ENCODE measurements at regions not wholly inside any gene's neighbourhood (a gene's known extent, or its start where the extent isn't known, plus 50 kb on each side); places are given as distances from the start of the nearest gene placed in this dataset.
"Not testable (repeated sequence)": the region's sequence is repeated elsewhere in the genome, so short reads cannot be mapped to it uniquely, and the experiment has no call there.

GRCh38 chr13:103883164-103883563 lies 816.9 kb upstream of the SLC10A2 start:
- Mint-ChIP-seq H3K4me1 (ENCODE audit: low read depth in 2 of 2) (no peaks in the 10 kb centered on the region), H3K36me3 (no peaks in the 10 kb centered on the region), H3K27me3 (no peaks in the 10 kb centered on the region), H3K27ac (no peak overlapping the region), H3K4me3 (no peak overlapping the region), H3K9me3 (peaks cover 11% of the 10 kb centered on the region)
- no peak for DNase-seq (ENCODE audit: low spot score)
- no peak for ATAC-seq

- not testable (repeated sequence) for H3K27me3 Mint-ChIP-seq; H3K4me3 Mint-ChIP-seq; ATAC-seq; H3K9me3 Mint-ChIP-seq; DNase-seq (ENCODE audit: low spot score); H3K27ac Mint-ChIP-seq; H3K36me3 Mint-ChIP-seq; H3K4me1 Mint-ChIP-seq (ENCODE audit: low read depth in 2 of 2)
Measured at GRCh38 chr13:103880146-103880545, 813.9 kb upstream of the SLC10A2 start.

- DNase-seq (ENCODE audit: low spot score) (no peak), ATAC-seq (no peak)
- H3K4me3 Mint-ChIP-seq = no peak overlapping the region
- H3K27me3 Mint-ChIP-seq = no peaks in the 10 kb centered on the region
- H3K36me3 Mint-ChIP-seq = no peaks in the 10 kb centered on the region
- H3K9me3 Mint-ChIP-seq = peaks cover 11% of the 10 kb centered on the region
- H3K27ac Mint-ChIP-seq = no peak overlapping the region
- H3K4me1 Mint-ChIP-seq (ENCODE audit: low read depth in 2 of 2) = no peaks in the 10 kb centered on the region
Measured at GRCh38 chr13:103878891-103879605, 812.8 kb upstream of the SLC10A2 start.

GRCh38 chr13:103876571-103876970 lies 810.4 kb upstream of the SLC10A2 start:
- no peak for ATAC-seq
- no peaks in the 10 kb centered on the region for H3K4me1 Mint-ChIP-seq (ENCODE audit: low read depth in 2 of 2)
- no peak overlapping the region for H3K27ac Mint-ChIP-seq
- no peaks in the 10 kb centered on the region for H3K27me3 Mint-ChIP-seq
- peaks cover 7% of the 10 kb centered on the region for H3K9me3 Mint-ChIP-seq
- H3K36me3 Mint-ChIP-seq = no peaks in the 10 kb centered on the region
- DNase-seq (ENCODE audit: low spot score) = no peak
- H3K4me3 Mint-ChIP-seq = no peak overlapping the region

GRCh38 chr13:103873725-103874124 lies 807.5 kb upstream of the SLC10A2 start:
- H3K27me3 Mint-ChIP-seq = no peaks in the 10 kb centered on the region

GRCh38 chr13:103866048-103866447 lies 799.8 kb upstream of the SLC10A2 start:
- H3K4me3 Mint-ChIP-seq = no peak overlapping the region
- H3K36me3 Mint-ChIP-seq = no peaks in the 10 kb centered on the region
- no peaks in the 10 kb centered on the region for H3K27me3 Mint-ChIP-seq
- no peak overlapping the region for H3K27ac Mint-ChIP-seq
- peaks cover 7% of the 10 kb centered on the region for H3K9me3 Mint-ChIP-seq
- DNase-seq (ENCODE audit: low spot score) (no peak), ATAC-seq (no peak)
- no peaks in the 10 kb centered on the region for H3K4me1 Mint-ChIP-seq (ENCODE audit: low read depth in 2 of 2)

More at GRCh38 chr13:103873725-103874124, 807.5 kb upstream of the SLC10A2 start:
- peaks cover 3% of the 10 kb centered on the region for H3K9me3 Mint-ChIP-seq
- DNase-seq (ENCODE audit: low spot score) (no peak), ATAC-seq (no peak)
- H3K4me1 Mint-ChIP-seq (ENCODE audit: low read depth in 2 of 2) = no peaks in the 10 kb centered on the region
- H3K36me3 Mint-ChIP-seq = no peaks in the 10 kb centered on the region
- no peak overlapping the region for H3K4me3 Mint-ChIP-seq
- H3K27ac Mint-ChIP-seq = no peak overlapping the region

GRCh38 chr13:103862525-103862924 lies 796.3 kb upstream of the SLC10A2 start:
- no peak for DNase-seq (ENCODE audit: low spot score)
- Mint-ChIP-seq H3K4me3 (no peak overlapping the region), H3K27me3 (no peaks in the 10 kb centered on the region), H3K36me3 (no peaks in the 10 kb centered on the region), H3K27ac (no peak overlapping the region), H3K9me3 (peaks cover 7% of the 10 kb centered on the region), H3K4me1 (ENCODE audit: low read depth in 2 of 2) (no peaks in the 10 kb centered on the region)
- no peak for ATAC-seq

GRCh38 chr13:103859952-103860351 lies 793.7 kb upstream of the SLC10A2 start:
- Mint-ChIP-seq H3K4me3 (no peak overlapping the region), H3K27ac (no peak overlapping the region), H3K9me3 (peaks cover 8% of the 10 kb centered on the region), H3K36me3 (no peaks in the 10 kb centered on the region), H3K4me1 (ENCODE audit: low read depth in 2 of 2) (no peaks in the 10 kb centered on the region), H3K27me3 (no peaks in the 10 kb centered on the region)
- ATAC-seq (no peak), DNase-seq (ENCODE audit: low spot score) (no peak)

- ATAC-seq = no peak
- Mint-ChIP-seq H3K9me3 (peaks cover 16% of the 10 kb centered on the region), H3K4me3 (no peak overlapping the region), H3K4me1 (ENCODE audit: low read depth in 2 of 2) (no peaks in the 10 kb centered on the region), H3K27ac (no peak overlapping the region), H3K36me3 (peaks cover 4% of the 10 kb centered on the region), H3K27me3 (no peaks in the 10 kb centered on the region)
- no peak for DNase-seq (ENCODE audit: low spot score)
Measured at GRCh38 chr13:103852036-103852435, 785.8 kb upstream of the SLC10A2 start.

- ATAC-seq (no peak), DNase-seq (ENCODE audit: low spot score) (no peak)
- no peak overlapping the region for H3K27ac Mint-ChIP-seq
- H3K36me3 Mint-ChIP-seq = no peaks in the 10 kb centered on the region
- peaks cover 3% of the 10 kb centered on the region for H3K9me3 Mint-ChIP-seq
- no peaks in the 10 kb centered on the region for H3K4me1 Mint-ChIP-seq (ENCODE audit: low read depth in 2 of 2)
- no peak overlapping the region for H3K4me3 Mint-ChIP-seq
- H3K27me3 Mint-ChIP-seq = no peaks in the 10 kb centered on the region
Measured at GRCh38 chr13:103844471-103844870, 778.3 kb upstream of the SLC10A2 start.

GRCh38 chr13:103839460-103839859 lies 773.2 kb upstream of the SLC10A2 start:
- ATAC-seq (no peak), DNase-seq (ENCODE audit: low spot score) (no peak)
- Mint-ChIP-seq H3K36me3 (no peaks in the 10 kb centered on the region), H3K9me3 (peaks cover 2% of the 10 kb centered on the region), H3K27me3 (no peaks in the 10 kb centered on the region), H3K4me1 (ENCODE audit: low read depth in 2 of 2) (no peaks in the 10 kb centered on the region), H3K27ac (no peak overlapping the region), H3K4me3 (no peak overlapping the region)

GRCh38 chr13:103835052-103835451 lies 768.8 kb upstream of the SLC10A2 start:
- no peak for ATAC-seq

GRCh38 chr13:103833294-103833852 lies 767.2 kb upstream of the SLC10A2 start:
- peaks cover 5% of the 10 kb centered on the region for H3K36me3 Mint-ChIP-seq
- DNase-seq (ENCODE audit: low spot score) (no peak), ATAC-seq (no peak)
- H3K9me3 Mint-ChIP-seq = peaks cover 18% of the 10 kb centered on the region
- no peak overlapping the region for H3K4me3 Mint-ChIP-seq
- H3K27ac Mint-ChIP-seq = no peak overlapping the region
- no peaks in the 10 kb centered on the region for H3K27me3 Mint-ChIP-seq
- H3K4me1 Mint-ChIP-seq (ENCODE audit: low read depth in 2 of 2) = no peaks in the 10 kb centered on the region

More at GRCh38 chr13:103835052-103835451, 768.8 kb upstream of the SLC10A2 start:
- Mint-ChIP-seq H3K27ac (no peak overlapping the region), H3K4me1 (ENCODE audit: low read depth in 2 of 2) (no peaks in the 10 kb centered on the region), H3K27me3 (no peaks in the 10 kb centered on the region), H3K9me3 (peaks cover 14% of the 10 kb centered on the region), H3K4me3 (no peak overlapping the region), H3K36me3 (no peaks in the 10 kb centered on the region)
- no peak for DNase-seq (ENCODE audit: low spot score)

- Mint-ChIP-seq H3K36me3 (no peaks in the 10 kb centered on the region), H3K4me3 (no peak overlapping the region), H3K27ac (no peak overlapping the region), H3K4me1 (ENCODE audit: low read depth in 2 of 2) (no peaks in the 10 kb centered on the region), H3K27me3 (no peaks in the 10 kb centered on the region), H3K9me3 (peaks cover 18% of the 10 kb centered on the region)
- ATAC-seq (no peak), DNase-seq (ENCODE audit: low spot score) (no peak)
Measured at GRCh38 chr13:103815619-103816018, 749.4 kb upstream of the SLC10A2 start.

GRCh38 chr13:103812971-103813370 lies 746.8 kb upstream of the SLC10A2 start:
- Mint-ChIP-seq H3K4me3 (no peak overlapping the region), H3K27me3 (no peaks in the 10 kb centered on the region), H3K36me3 (no peaks in the 10 kb centered on the region), H3K27ac (no peak overlapping the region), H3K4me1 (ENCODE audit: low read depth in 2 of 2) (no peaks in the 10 kb centered on the region), H3K9me3 (peaks cover 6% of the 10 kb centered on the region)
- ATAC-seq (no peak), DNase-seq (ENCODE audit: low spot score) (no peak)
